C1 segment of cervical spinal cord (tissue), 14 donors: ENCODE measurements at regions not wholly inside any gene's neighbourhood (a gene's known extent, or its start where the extent isn't known, plus 50 kb on each side); places are given as distances from the start of the nearest gene placed in this dataset.

Source experiments
- DNase-seq, 14 donors: peaks; one replicate each; lab custom pipeline; 2025; lab: John Stamatoyannopoulos, UW

DNA sequence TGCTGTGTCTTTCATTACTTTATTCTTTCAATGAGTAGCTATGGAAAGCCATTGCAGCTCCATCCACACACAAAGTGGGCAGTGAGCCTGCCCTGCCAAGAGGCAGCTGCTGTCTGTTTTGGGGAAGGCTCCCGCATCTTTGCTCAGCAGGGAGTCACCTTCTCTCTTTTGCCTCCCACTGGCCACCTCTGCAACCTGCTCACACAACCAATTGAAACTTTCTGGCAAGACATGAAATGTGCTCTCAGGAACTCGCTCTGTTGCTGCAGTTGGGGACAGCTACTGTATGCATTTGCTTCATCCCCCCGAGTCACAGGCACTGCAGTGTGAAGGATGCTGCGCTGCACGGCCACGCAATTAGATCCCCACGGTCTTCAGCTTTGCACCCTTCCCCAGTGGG lies 244.8 kb upstream of the NFE2L3 start:
- DNase-seq: no peak

- DNase-seq: no peak
These were observed 244.3 kb upstream of the NFE2L3 start for GRCh38 chr7:25907731-25908130.

DNA sequence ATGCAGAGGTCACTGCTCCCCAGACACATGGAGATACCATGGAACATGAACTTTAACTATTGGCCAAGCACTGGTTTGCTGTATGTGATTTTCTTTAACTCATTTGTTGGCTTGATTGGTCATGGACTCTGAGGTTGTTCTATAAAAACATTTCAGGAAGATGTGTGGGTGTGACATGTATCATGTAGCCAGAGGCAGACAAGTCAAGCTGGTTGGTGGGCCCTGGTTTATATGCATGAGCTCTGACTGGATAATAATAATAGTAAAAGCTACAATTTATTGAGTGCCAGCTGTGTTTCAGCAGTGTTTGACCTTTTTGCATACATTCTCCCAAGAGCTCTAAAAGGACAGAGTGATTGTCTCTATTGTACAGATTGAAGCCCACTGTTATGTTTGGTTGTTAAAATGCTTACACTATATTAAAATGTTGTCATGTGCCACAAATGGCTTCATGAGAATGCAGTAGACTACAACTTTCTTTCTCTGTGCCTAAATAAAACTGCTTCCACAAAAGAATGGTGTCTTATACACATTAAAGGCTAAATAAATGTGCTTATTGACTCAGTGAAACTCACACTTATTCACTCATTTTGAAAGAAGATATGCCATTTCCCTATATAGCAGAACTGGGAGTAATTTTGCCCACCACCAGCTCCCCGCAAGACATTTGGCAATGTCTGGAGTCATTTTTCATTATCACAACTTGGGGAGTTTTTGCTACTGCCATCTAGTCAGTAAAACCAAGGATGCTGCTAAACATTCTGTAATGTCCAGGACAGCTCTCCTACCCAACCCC lies 243.6 kb upstream of the NFE2L3 start:
- DNase-seq: no peak

DNA sequence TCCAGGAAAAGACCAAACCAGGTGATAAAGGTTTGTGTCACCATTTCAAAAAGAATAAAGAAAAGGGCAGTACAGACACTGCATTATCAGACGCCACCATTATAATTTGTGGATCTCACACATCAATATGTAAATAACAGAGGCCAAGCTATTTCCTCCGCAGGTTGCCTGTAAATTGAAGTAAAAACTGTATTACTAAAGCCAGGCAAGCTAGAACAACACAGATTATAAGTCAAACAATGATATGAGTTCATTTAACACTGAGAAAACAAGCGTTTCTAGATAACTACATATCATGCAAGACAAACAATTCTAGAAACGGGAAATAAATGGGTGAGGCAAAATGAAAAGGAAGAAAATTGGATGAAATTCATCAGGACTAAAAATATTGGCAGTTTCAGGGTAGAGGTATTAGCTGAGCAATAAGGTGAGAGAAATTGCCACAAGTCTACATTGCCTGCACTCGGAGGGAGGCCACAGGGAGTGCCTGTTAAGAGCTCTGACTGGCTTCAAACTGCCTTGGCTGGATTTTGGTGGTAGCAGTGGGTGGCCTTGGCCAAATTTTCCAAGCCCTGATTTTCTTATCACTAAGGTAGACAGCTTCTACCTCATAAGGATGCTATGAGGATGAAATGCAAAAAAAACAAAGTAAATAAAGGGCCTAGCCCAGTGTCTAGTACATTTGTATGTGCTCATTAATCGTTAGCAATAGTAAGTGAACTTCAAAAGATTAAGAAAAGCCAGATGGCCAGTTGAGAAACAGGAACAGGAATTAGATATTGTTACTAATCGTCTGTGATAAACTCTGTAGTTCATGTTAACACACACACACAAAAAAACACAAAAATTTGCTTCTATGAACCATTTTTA lies 240.0 kb upstream of the NFE2L3 start:
- no peak for DNase-seq

DNA sequence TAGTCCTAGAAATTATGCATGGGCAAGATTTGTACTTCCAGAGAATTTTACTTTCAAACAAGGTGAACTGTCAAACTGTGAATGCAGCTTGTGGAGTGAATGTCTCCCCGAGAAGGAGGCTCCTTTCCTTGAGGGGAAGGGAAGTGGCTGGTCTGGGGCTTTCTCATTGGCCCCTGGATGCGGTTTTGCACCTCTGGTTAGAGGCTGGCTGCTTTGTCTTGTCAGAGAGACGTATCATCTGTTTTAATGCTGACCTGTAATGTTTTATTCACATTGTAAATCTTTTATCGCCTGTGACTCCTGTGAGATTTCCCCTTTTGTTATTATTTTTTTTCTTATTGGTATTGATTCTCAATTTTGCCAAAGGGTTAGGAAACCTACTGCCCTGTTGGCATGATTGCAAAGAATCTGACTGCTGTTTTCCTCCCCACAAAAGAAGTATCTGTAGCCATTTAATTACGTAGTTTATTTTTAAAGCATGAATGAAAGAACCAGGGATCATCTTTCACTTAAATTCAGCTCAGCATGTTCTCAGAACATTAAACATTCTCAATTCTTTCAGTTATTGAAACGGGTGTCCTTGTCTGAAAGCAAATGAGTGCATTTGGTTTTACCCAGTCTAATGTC lies 238.3 kb upstream of the NFE2L3 start:
- no peak for DNase-seq

- DNase-seq: no peak
These were observed 233.3 kb upstream of the NFE2L3 start for GRCh38 chr7:25918731-25919130.

DNA sequence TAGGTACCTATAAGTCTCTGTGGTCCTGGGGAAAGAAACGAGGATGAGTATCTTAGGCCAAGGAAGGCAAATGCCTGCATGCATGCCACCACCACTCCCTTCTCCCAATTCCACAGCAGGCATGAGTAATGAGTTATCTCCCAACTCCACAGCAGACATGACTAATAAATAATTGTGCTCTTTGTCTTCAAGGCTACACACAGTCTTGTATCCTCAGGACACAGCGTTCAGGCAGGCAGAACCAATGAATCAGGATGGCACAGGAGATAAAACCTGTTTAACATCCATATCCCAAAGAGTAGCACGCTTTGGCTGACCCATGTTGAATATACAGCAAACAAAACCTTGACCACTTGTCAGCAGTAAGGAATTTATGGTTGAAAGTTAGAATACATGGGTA lies 229.7 kb upstream of the NFE2L3 start:
- no peak for DNase-seq

DNA sequence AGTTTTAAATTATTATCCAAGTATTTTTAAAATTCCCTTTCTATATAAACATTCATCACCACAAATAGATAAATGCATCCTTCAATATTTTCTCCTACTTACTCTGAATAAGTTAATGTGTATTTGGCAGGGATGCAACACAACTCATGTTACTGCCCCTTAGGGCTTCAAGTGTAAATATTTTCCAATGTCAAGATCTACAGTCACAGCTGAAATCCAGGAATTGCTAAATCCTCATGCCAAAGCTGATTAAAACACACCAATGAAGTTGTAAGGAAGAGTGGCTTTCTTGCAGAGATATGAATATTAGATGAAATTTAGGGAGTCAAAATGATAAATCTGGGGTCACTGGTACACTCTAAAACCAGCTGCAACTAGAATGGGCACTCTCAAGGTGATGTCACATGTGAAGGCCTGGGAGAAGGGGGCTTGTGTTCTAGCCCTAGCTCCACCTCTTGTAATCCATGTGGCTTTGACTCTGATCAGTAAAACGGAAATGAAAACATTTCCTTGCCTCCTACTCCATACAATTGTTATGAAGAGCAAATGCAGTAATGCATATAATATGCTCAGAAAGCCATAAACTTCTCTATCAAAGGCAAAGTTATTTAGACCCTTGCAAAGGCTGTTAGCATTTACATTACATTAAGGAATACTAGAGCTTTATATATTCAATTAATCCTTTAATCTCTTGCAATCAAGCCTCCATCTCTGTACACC lies 228.1 kb upstream of the NFE2L3 start:
- DNase-seq: no peak

- peak in 1 of 14 donors; percentile 11 for DNase-seq
These were observed 226.0 kb upstream of the NFE2L3 start for GRCh38 chr7:25926009-25926408.

- DNase-seq: no peak
These were observed 225.5 kb upstream of the NFE2L3 start for GRCh38 chr7:25926451-25926850.

- DNase-seq: no peak
These were observed 224.9 kb upstream of the NFE2L3 start for GRCh38 chr7:25926891-25927625.

DNA sequence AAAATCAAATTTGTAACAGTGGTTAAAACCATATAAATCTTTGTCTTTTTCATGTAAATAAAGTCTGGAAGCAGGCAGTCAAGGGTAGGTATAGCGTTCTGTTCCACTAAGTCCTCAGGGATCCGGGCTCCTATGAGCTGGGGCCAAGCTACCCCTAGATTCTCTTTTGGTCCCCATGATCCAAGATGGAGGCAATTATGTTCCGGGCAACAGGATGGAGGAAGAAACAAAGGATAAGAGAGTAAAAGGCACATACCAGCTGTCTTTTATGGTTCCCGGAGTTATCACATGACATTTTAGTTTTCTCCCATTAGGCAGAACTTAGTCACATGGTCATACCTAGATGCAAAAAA lies 224.4 kb upstream of the NFE2L3 start:
- DNase-seq: no peak

GRCh38 chr7:25928549-25929330 lies 223.3 kb upstream of the NFE2L3 start:
- no peak for DNase-seq

DNA sequence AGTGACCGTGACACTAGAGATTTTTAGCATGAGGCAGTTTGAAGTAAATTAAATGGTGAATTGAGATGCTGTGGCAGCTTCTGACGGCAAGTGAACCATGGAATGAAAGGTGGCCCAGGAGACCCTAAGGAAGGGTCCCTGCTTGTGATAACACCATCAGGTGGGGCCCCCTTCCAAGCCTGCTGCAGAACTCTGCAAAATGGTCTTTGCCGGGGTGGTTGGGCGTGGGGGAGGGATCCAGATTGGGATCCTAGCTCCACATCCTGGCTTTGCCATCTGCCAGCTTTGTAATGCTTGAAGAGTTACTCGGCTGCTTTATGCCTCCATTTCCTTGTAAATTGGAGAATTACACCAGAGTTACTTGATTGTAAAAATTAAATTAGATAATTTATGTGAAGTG lies 222.6 kb upstream of the NFE2L3 start:
- DNase-seq: no peak

- DNase-seq: no peak
These were observed 221.4 kb upstream of the NFE2L3 start for GRCh38 chr7:25930492-25931048.

DNA sequence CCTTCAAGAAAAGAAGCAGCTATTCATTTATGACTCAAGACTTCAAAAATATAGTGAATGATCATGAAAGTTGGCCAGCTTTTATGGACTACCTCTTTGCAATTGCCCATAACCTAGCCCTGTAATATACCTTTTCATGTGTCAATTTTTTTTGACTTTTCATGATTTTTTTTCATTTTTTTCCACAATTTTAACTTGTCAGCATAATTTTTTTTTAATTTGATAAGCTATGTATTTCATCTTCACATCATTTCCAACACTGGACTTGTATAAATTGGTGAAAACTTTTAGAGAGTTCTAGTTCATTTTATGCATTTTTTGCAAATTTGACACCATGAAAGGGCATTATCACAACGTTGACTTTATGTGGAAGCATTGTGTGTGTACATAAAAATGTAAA lies 220.8 kb upstream of the NFE2L3 start:
- DNase-seq: no peak

- DNase-seq: no peak
These were observed 218.1 kb upstream of the NFE2L3 start for GRCh38 chr7:25933921-25934320.

DNA sequence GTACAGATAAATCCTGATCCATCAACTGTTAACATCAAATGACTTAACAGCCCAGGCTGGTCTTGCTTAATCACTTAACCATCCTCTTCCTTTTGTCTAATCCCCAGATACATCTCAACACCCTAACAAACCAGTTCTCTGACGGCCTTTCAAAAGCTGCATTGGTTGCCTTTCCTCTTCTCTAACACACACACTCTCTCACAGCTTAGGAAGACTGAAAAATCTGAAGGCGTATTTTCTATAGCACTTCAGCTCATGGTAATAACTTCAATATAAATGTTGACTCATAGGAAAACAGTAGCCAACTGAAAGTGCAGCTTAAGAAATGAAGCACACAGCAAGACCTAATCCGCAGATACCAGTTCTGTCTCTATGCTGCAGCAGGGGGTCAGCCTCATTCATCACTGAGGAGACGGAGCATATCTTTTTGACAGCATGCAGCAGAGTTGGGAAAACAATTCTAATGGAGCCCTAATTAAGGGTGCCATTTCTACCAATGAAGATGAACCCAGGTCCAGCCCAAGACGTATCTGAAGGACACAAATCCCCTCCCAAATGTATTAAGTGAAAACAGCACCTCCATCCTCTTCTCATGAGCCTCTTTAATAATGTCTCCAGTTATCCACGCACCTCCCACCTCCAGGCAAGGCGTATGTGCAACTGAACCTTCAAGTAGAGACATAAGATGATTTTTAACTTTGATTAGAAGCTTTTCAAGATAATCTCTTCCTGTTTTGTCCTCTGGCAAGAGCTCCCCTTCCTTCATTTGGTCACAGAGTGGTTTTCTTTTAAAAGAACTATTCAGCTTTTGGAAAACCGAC lies 211.7 kb upstream of the NFE2L3 start:
- no peak for DNase-seq
